GM23248 (cell line): ENCODE measurements at regions not wholly inside any gene's neighbourhood (a gene's known extent, or its start where the extent isn't known, plus 50 kb on each side); places are given as distances from the start of the nearest gene placed in this dataset.

Experiments
- DNase-seq: peaks from one replicate; pipeline ENCODE4 v3.0.0-alpha.2; 2015
- H2AFZ ChIP-seq: fragments of 200-600 bp; sonication (generic); 2 replicates; pipeline ENCODE4 v1.6.1; 2016; ENCODE audit warnings: antibody characterized with exemption
- H3F3A ChIP-seq: fragments of 200-600 bp; sonication (generic); 2 replicates; pipeline ENCODE4 v1.6.1; 2016; ENCODE audit warnings: mild to moderate bottlenecking, antibody characterized with exemption, mixed run types; ENCODE audit not compliant: insufficient read depth
- H3K27ac ChIP-seq: fragments of 200-600 bp; sonication (generic); 2 replicates; pipeline ENCODE4 v1.5.1; 2016; ENCODE audit warnings: mild to moderate bottlenecking
- H3K27me3 ChIP-seq: fragments of 200-600 bp; sonication (generic); replicated peaks from 2 replicates; pipeline ENCODE4 v1.6.1; 2016; ENCODE audit warnings: mild to moderate bottlenecking; ENCODE audit not compliant: insufficient read depth
- H3K36me3 ChIP-seq: fragments of 200-600 bp; sonication (generic); 2 replicates; pipeline ENCODE4 v1.6.1; 2016; ENCODE audit warnings: low read depth, mild to moderate bottlenecking
- H3K4me1 ChIP-seq: fragments of 200-600 bp; sonication (generic); 2 replicates; pipeline ENCODE4 v1.6.1; 2016; ENCODE audit warnings: mild to moderate bottlenecking; ENCODE audit not compliant: insufficient read depth
- H3K4me2 ChIP-seq: fragments of 200-600 bp; sonication (generic); one replicate; pipeline ENCODE4 v1.6.1; 2016; ENCODE audit warnings: mild to moderate bottlenecking; ENCODE audit not compliant: unreplicated experiment
- H3K4me3 ChIP-seq: fragments of 200-600 bp; sonication (generic); 2 replicates; pipeline ENCODE4 v1.5.1; 2016; ENCODE audit warnings: mild to moderate bottlenecking
- H3K79me2 ChIP-seq: fragments of 200-600 bp; sonication (generic); 2 replicates; pipeline ENCODE4 v1.6.1; 2016; ENCODE audit warnings: mild to moderate bottlenecking; ENCODE audit not compliant: insufficient read depth
- H3K9ac ChIP-seq: fragments of 200-600 bp; sonication (generic); 2 replicates; pipeline ENCODE4 v1.6.1; 2016; ENCODE audit warnings: mild to moderate bottlenecking
- H3K9me2 ChIP-seq: fragments of 200-600 bp; sonication (generic); 2 replicates; pipeline ENCODE4 v1.6.1; 2016; ENCODE audit warnings: mixed run types, mild to moderate bottlenecking, moderate library complexity; ENCODE audit not compliant: insufficient read depth
- H3K9me3 ChIP-seq: fragments of 200-600 bp; sonication (generic); one replicate; pipeline ENCODE4 v1.6.1; 2017; ENCODE audit warnings: low read depth
- H4K20me1 ChIP-seq: fragments of 200-600 bp; sonication (generic); 2 replicates; pipeline ENCODE4 v1.6.0; 2016; ENCODE audit not compliant: insufficient read depth
- EZH2 ChIP-seq: fragments of 200-600 bp; sonication (generic); IDR thresholded peaks from 2 replicates; pipeline ENCODE4 v1.6.1; 2018; ENCODE audit warnings: antibody characterized with exemption, mild to moderate bottlenecking; ENCODE audit not compliant: insufficient read depth, poor library complexity, severe bottlenecking
- EZH2phosphoT487 ChIP-seq: fragments of 200-600 bp; sonication (generic); IDR thresholded peaks from 2 replicates; pipeline ENCODE4 v1.6.1; 2018; ENCODE audit warnings: antibody characterized with exemption, moderate library complexity, mild to moderate bottlenecking, low read depth; ENCODE audit not compliant: insufficient read depth
- WGBS, 2 experiments: methylation state at CpG; one replicate each; pipeline ENCODE4 v1.1.6; 2015 to 2017; ENCODE audit warnings: low lambda C conversion rate in 2 of 2, low coverage in 1 of 2; ENCODE audit errors: missing lambda C conversion rate in 2 of 2; 5-methylcytosine and 5-hydroxymethylcytosine counted together
- in situ Hi-C: fragments of 300-500 bp; cut with MboI; formaldehyde crosslinking; loops from 2 replicates; pipeline ENCODE4 v1.15.0; 2020

- no peak for TF ChIP-seq EZH2
- no peak for TF ChIP-seq EZH2phosphoT487
- no peaks in the 10 kb centered on the region for H4K20me1 ChIP-seq
- H3K27ac ChIP-seq = no peak overlapping the region
- H3F3A ChIP-seq = peaks cover 14% of the 10 kb centered on the region; the same call in 1 of the 2 replicates
- peaks cover 9% of the 10 kb centered on the region for H3K4me1 ChIP-seq
- no peak overlapping the region for H3K9ac ChIP-seq
- H3K27me3 ChIP-seq = 0 out of 2 replicates have a peak, but pooled peaks cover 6% of the 10 kb centered on the region
- no peaks in the 10 kb centered on the region for H3K79me2 ChIP-seq
- 83 to 88% methylated on average over 3 of the region's 3 CpGs for WGBS, 2 experiments
- H3K4me2 ChIP-seq = no peak overlapping the region
- no peak for DNase-seq
- no peaks in the 10 kb centered on the region for H3K9me3 ChIP-seq
- H2AFZ ChIP-seq = no peak overlapping the region
- H3K36me3 ChIP-seq = no peaks in the 10 kb centered on the region
- H3K4me3 ChIP-seq = no peak overlapping the region
- in situ Hi-C loops = no loop called here
- H3K9me2 ChIP-seq = no peaks in the 10 kb centered on the region
Measured at GRCh38 chr5:133829786-133830185, 138.6 kb downstream of the C5orf15 start.

- in situ Hi-C loops = no loop called here
- 61 to 71% methylated on average over 7 of the region's 7 CpGs for WGBS, 2 experiments
Measured at GRCh38 chr5:133828722-133829121, 139.7 kb downstream of the C5orf15 start.

GRCh38 chr5:133827830-133828229 lies 140.6 kb downstream of the C5orf15 start:
- in situ Hi-C loops = no loop called here
- H3K9me2 ChIP-seq = no peaks in the 10 kb centered on the region
- H3K9me3 ChIP-seq = no peaks in the 10 kb centered on the region
- no peak overlapping the region for H2AFZ ChIP-seq
- no peak for TF ChIP-seq EZH2
- TF ChIP-seq EZH2phosphoT487 = no peak
- peaks cover 14% of the 10 kb centered on the region; the same call in 1 of the 2 replicates for H3F3A ChIP-seq
- H3K36me3 ChIP-seq = no peaks in the 10 kb centered on the region
- 51 to 60% methylated on average over 5 of the region's 5 CpGs for WGBS, 2 experiments
- 0 out of 2 replicates have a peak, but pooled peaks cover 9% of the 10 kb centered on the region for H3K27me3 ChIP-seq
- H3K4me2 ChIP-seq = no peak overlapping the region
- H3K9ac ChIP-seq = no peak overlapping the region
- no peak overlapping the region for H3K4me3 ChIP-seq
- no peaks in the 10 kb centered on the region for H4K20me1 ChIP-seq
- no peaks in the 10 kb centered on the region for H3K79me2 ChIP-seq
- no peak overlapping the region for H3K27ac ChIP-seq
- DNase-seq = no peak
- peaks cover 9% of the 10 kb centered on the region for H3K4me1 ChIP-seq

More at GRCh38 chr5:133828722-133829121, 139.7 kb downstream of the C5orf15 start:
- Histone ChIP-seq H3K36me3 (no peaks in the 10 kb centered on the region), H3K4me2 (no peak overlapping the region), H3K9ac (no peak overlapping the region), H3K9me2 (no peaks in the 10 kb centered on the region), H3K4me1 (peaks cover 9% of the 10 kb centered on the region), H3K9me3 (no peaks in the 10 kb centered on the region), H3K27ac (no peak overlapping the region), H3F3A (peaks cover 14% of the 10 kb centered on the region; the same call in 1 of the 2 replicates), H3K27me3 (0 out of 2 replicates have a peak, but pooled peaks cover 6% of the 10 kb centered on the region), H2AFZ (no peak overlapping the region), H3K79me2 (no peaks in the 10 kb centered on the region), H4K20me1 (no peaks in the 10 kb centered on the region), H3K4me3 (no peak overlapping the region)
- no peak for TF ChIP-seq EZH2phosphoT487
- TF ChIP-seq EZH2 = no peak
- DNase-seq = no peak

- no peak overlapping the region for H2AFZ ChIP-seq
- 71 to 75% methylated on average over 11 of the region's 11 CpGs for WGBS, 2 experiments
- H3K4me1 ChIP-seq = peaks cover 7% of the 10 kb centered on the region
- no peaks in the 10 kb centered on the region for H3K9me2 ChIP-seq
- no peaks in the 10 kb centered on the region for H3K9me3 ChIP-seq
- peaks cover 9% of the 10 kb centered on the region; the same call in 1 of the 2 replicates for H3F3A ChIP-seq
- no peak overlapping the region for H3K4me2 ChIP-seq
- no peak overlapping the region for H3K4me3 ChIP-seq
- in situ Hi-C loops = no loop called here
- DNase-seq = no peak
- no peak overlapping the region for H3K9ac ChIP-seq
- H3K27me3 ChIP-seq = peaks cover 13% of the 10 kb centered on the region
- no peaks in the 10 kb centered on the region for H3K36me3 ChIP-seq
- H3K79me2 ChIP-seq = no peaks in the 10 kb centered on the region
- TF ChIP-seq EZH2 = no peak
- no peak for TF ChIP-seq EZH2phosphoT487
- no peaks in the 10 kb centered on the region for H4K20me1 ChIP-seq
- H3K27ac ChIP-seq = no peak overlapping the region
Measured at GRCh38 chr5:133827011-133827410, 141.4 kb downstream of the C5orf15 start.
